Kidney epithelial cell (primary cell): ENCODE measurements at regions not wholly inside any gene's neighbourhood (a gene's known extent, or its start where the extent isn't known, plus 50 kb on each side); places are given as distances from the start of the nearest gene placed in this dataset.

Experiments used
- DNase-seq: peaks from one replicate; pipeline ENCODE4 v3.0.0-alpha.2; 2010; ENCODE audit warnings: low read depth
- H3K27me3 ChIP-seq: 2 replicates; pipeline ENCODE4 v1.6.0; 2011; ENCODE audit warnings: low read length; ENCODE audit not compliant: control insufficient read depth, insufficient read depth
- H3K36me3 ChIP-seq: 2 replicates; pipeline ENCODE4 v1.5.1; 2011; ENCODE audit warnings: low read length; ENCODE audit not compliant: control insufficient read depth, insufficient read depth
- H3K4me3 ChIP-seq: 2 replicates; pipeline ENCODE4 v1.5.1; 2011; ENCODE audit warnings: low read depth, mild to moderate bottlenecking, control low read depth, low read length
- TF ChIP-seq, protein P1 (sequence below): IDR thresholded peaks from 2 replicates; pipeline ENCODE4 v1.5.1; 2011; ENCODE audit warnings: mild to moderate bottlenecking, moderate library complexity, low read length, control low read depth, inconsistent platforms; ENCODE audit not compliant: insufficient read depth, poor library complexity, severe bottlenecking

DNA sequence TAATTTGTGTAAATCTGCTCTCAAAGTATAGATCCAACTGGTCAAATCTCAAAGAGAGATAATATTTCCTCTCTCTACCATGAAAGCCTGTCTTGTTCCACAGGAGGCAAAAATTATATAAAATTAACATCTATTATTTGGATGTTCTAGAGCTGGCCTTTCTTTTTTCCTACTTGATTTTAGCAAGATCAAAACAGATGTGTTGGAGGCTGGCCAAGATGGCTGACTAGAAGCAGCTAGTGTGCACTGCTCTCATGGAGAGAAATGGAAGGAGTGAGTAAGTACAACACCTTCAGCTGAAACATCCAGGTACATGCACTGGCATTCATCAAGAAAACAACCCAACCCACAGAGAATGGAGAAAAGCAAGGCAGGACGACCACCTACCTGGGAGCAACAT lies 298.6 kb upstream of the SLC24A2 start:
- no peak for DNase-seq
- no peaks in the 10 kb centered on the region for H3K27me3 ChIP-seq
- TF ChIP-seq, protein P1, sequence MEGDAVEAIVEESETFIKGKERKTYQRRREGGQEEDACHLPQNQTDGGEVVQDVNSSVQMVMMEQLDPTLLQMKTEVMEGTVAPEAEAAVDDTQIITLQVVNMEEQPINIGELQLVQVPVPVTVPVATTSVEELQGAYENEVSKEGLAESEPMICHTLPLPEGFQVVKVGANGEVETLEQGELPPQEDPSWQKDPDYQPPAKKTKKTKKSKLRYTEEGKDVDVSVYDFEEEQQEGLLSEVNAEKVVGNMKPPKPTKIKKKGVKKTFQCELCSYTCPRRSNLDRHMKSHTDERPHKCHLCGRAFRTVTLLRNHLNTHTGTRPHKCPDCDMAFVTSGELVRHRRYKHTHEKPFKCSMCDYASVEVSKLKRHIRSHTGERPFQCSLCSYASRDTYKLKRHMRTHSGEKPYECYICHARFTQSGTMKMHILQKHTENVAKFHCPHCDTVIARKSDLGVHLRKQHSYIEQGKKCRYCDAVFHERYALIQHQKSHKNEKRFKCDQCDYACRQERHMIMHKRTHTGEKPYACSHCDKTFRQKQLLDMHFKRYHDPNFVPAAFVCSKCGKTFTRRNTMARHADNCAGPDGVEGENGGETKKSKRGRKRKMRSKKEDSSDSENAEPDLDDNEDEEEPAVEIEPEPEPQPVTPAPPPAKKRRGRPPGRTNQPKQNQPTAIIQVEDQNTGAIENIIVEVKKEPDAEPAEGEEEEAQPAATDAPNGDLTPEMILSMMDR = no peak
- H3K4me3 ChIP-seq = no peak overlapping the region
- no peaks in the 10 kb centered on the region for H3K36me3 ChIP-seq

DNA sequence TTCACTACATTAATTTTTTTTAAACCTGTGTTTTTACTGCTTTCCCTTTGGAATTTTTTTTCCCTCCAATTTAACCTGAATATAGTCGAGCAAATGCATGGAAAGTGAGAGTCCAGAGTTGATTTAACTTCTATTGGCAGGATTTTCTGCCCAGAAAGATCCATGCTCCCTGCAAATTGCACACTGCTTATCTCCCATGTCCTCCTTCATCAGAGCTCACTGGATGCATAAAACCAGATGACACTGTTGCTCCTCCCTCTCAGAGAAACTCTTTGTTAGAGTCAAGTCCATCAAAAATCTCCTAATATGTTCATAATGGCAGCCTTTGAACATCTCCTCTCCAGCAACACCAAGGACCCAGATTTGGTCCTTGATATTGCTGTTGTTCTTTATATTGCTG lies 297.0 kb upstream of the SLC24A2 start:
- DNase-seq = no peak
- Histone ChIP-seq H3K27me3 (no peaks in the 10 kb centered on the region), H3K36me3 (no peaks in the 10 kb centered on the region), H3K4me3 (no peak overlapping the region)
- TF ChIP-seq, protein P1 = no peak

DNA sequence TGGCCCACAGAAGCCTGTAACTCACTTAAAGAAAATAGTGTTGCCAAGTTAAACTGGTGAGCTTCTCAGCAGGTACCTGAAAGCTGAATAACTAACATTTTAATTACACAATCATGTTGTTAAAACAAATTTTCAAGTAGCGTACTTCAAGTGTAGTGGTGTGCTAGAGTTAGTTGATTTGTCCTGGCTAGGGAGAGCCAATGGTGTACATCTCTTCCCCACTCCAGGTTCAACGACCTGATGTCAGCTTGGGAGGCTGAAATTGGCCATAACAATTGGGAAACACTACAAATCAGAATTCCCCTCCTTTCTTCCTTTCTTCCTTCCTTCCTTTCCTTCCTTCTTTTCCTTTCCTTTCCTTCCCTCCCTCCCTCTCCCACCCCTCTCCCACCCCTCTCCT lies 295.3 kb upstream of the SLC24A2 start:
- Histone ChIP-seq H3K36me3 (no peaks in the 10 kb centered on the region), H3K27me3 (no peaks in the 10 kb centered on the region), H3K4me3 (no peak overlapping the region)
- TF ChIP-seq, protein P1 = no peak
- DNase-seq = no peak

DNA sequence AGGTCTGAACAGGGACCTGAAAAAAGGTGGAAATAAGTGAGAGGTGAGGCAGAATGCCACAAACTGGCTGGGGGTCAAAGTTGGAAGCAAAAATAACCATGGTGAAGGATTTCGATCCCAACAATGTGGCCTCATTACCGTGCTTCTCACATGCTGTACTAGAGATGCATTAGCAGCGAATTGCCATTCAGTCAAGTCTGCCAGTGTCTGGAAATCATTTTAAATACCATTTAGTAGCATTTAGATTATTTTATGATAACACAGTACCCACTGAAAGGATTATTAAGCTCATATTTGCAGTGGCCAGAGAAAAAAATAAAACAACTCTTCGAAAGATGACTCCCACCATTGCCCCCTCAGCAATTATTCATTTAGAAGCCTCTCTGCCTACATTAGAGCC lies 294.6 kb upstream of the SLC24A2 start:
- DNase-seq = no peak
- Histone ChIP-seq H3K4me3 (no peak overlapping the region), H3K27me3 (no peaks in the 10 kb centered on the region), H3K36me3 (no peaks in the 10 kb centered on the region)
- TF ChIP-seq, protein P1 = no peak

DNA sequence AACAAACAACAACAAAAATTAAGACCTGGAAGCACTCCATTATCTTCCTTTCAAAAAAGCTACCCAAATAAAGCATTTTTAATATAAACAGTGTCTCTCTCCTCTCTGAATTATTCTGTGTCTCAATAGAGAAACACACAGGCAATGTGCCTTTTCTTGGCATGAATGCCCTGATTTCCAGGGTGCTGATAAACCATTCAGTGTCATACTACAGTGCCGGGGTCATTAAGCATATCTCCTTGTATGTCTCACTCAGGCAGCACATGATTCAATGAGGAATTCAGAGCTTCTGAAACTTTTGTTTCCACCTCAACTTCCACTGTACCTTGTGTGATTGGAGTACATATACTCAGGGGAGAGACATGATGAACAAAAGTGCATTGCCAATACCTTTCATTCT lies 294.0 kb upstream of the SLC24A2 start:
- DNase-seq = no peak
- Histone ChIP-seq H3K36me3 (no peaks in the 10 kb centered on the region), H3K27me3 (no peaks in the 10 kb centered on the region), H3K4me3 (no peak overlapping the region)
- TF ChIP-seq, protein P1 = no peak

DNA sequence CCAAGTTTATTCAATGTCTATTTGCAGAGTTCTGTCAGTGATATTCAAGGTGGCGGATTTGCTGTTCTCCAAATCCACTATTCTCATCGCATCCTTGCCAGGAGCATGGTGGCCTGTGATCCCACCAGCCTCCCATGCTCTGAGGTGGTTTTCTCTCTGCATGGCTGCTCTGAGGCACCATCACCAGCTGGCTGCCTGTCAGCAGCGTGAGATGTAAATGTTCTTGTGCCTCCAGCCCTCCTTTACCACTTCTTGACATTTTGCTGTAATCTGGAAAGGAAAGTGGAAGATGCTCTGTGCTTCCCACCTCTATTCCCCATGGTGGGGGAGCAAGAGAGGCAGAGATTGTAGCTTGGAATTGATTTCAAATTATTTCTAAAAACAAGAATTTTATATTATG lies 293.6 kb upstream of the SLC24A2 start:
- H3K36me3 ChIP-seq = no peaks in the 10 kb centered on the region

More for the DNA sequence above, 293.6 kb upstream of the SLC24A2 start:
- DNase-seq = no peak
- TF ChIP-seq, protein P1 = no peak
- H3K27me3 ChIP-seq = no peaks in the 10 kb centered on the region
- no peak overlapping the region for H3K4me3 ChIP-seq
